ENCODE measurements at regions not wholly inside any gene's neighbourhood (a gene's known extent, or its start where the extent isn't known, plus 50 kb on each side); places are given as distances from the start of the nearest gene placed in this dataset.

DNA sequence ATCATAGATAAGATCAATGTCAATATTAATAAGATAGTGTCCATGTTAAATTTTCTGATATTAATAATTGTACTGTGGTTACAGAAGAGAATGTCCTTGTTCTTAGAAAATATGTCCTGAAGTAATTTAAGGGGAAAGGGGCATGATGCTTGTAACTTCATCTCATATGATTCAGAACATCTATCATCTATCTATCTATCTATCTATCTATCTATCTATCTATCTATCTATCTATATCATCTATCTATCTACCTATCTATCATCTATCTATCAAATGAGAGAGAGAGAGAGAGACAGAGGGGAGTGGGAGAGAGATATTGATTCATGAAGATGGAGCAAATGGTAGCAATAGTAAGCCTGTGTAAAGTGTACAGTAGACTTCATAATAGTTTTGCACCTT lies 124.8 kb upstream of the FAT1 start:
- intact Hi-C loops (cut with micrococcal nuclease) = no loop called here
- Mint-ChIP-seq H3K4me3 (no peak overlapping the region), H3K4me1 (no peaks in the 10 kb centered on the region), H3K9me3 (peaks cover 17% of the 10 kb centered on the region), H3K36me3 (ENCODE audit: low read depth) (no peaks in the 10 kb centered on the region), H3K27ac (no peak overlapping the region), H3K27me3 (no peaks in the 10 kb centered on the region)
- no peak for ATAC-seq (ENCODE audit: low read depth)
- TF ChIP-seq, protein P1, sequence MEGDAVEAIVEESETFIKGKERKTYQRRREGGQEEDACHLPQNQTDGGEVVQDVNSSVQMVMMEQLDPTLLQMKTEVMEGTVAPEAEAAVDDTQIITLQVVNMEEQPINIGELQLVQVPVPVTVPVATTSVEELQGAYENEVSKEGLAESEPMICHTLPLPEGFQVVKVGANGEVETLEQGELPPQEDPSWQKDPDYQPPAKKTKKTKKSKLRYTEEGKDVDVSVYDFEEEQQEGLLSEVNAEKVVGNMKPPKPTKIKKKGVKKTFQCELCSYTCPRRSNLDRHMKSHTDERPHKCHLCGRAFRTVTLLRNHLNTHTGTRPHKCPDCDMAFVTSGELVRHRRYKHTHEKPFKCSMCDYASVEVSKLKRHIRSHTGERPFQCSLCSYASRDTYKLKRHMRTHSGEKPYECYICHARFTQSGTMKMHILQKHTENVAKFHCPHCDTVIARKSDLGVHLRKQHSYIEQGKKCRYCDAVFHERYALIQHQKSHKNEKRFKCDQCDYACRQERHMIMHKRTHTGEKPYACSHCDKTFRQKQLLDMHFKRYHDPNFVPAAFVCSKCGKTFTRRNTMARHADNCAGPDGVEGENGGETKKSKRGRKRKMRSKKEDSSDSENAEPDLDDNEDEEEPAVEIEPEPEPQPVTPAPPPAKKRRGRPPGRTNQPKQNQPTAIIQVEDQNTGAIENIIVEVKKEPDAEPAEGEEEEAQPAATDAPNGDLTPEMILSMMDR (IDR thresholded peaks at IDR 0.05) = no peak
- no peak for DNase-seq
- ChIA-PET POLR2A (no interaction called here), CTCF (no interaction called here)

DNA sequence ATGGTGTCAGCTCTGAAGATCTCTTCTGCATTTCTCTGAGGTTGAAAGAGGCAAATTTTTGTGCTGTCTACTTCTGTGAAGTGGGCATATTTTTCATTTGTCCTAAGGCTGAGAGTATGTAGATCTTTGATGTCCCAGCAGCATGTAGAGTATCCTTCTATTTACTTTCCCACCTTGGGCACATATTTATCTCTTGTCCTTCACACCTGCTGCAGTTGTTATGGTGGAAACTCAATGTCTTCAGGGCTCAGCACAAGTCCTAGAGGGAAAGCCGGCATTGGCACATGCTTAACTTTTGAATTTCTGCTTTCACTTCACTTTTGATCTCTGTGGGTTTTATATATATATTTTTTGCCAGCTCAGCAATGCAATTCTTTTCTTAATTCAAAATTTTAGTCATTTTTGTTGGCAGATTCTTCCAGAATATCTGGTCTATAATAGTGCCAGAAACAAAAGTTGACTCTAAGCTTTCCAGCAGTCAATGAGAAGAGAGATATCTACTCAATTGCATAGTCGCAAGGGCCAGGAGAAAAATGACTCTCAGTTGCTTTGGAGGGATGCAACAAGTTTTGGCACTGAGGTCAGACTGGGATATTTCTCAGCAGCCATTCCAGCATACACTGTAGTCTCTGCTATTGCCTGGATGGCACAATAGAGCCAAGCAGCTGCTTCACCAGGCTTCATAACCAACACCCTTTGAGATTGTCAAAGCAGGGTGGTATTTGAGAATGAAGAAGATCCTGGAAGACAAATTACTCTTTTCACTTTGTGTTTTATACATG lies 127.8 kb upstream of the FAT1 start:
- no peak for DNase-seq
- H3K4me1 Mint-ChIP-seq = no peaks in the 10 kb centered on the region
- no peak overlapping the region for H3K27ac Mint-ChIP-seq
- CTCF ChIA-PET = no interaction called here
- no peaks in the 10 kb centered on the region for H3K36me3 Mint-ChIP-seq (ENCODE audit: low read depth)
- H3K4me3 Mint-ChIP-seq = no peak overlapping the region
- intact Hi-C loops (cut with micrococcal nuclease) = no loop called here
- TF ChIP-seq, protein P1 (IDR thresholded peaks at IDR 0.05) = no peak
- H3K9me3 Mint-ChIP-seq = peaks cover 12% of the 10 kb centered on the region
- POLR2A ChIA-PET = no interaction called here
- no peak for ATAC-seq (ENCODE audit: low read depth)
- no peaks in the 10 kb centered on the region for H3K27me3 Mint-ChIP-seq

DNA sequence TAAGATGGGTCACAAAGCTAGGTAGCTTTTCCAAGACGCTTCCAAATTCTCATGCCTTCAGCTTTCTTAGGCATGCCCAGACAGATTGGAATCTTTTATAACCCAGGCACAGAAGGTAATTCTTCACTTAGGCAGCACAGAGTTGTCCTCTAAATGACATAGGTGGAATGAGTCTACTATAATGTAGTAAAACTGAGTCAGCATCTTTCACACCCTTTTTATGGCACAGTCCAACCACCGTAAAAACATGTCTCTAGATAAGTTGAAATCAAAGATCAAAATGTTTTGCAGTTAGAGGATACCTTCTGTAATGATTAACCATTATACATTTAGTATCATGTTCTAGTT lies 128.4 kb upstream of the FAT1 start:
- no peaks in the 10 kb centered on the region for H3K27me3 Mint-ChIP-seq
- POLR2A ChIA-PET = no interaction called here
- TF ChIP-seq, protein P1 (IDR thresholded peaks at IDR 0.05) = no peak
- intact Hi-C loops (cut with micrococcal nuclease) = no loop called here
- no peaks in the 10 kb centered on the region for H3K4me1 Mint-ChIP-seq
- DNase-seq (no peak), ATAC-seq (ENCODE audit: low read depth) (no peak)
- CTCF ChIA-PET = no interaction called here
- peaks cover 9% of the 10 kb centered on the region for H3K9me3 Mint-ChIP-seq
- no peaks in the 10 kb centered on the region for H3K36me3 Mint-ChIP-seq (ENCODE audit: low read depth)
- no peak overlapping the region for H3K27ac Mint-ChIP-seq
- H3K4me3 Mint-ChIP-seq = no peak overlapping the region

DNA sequence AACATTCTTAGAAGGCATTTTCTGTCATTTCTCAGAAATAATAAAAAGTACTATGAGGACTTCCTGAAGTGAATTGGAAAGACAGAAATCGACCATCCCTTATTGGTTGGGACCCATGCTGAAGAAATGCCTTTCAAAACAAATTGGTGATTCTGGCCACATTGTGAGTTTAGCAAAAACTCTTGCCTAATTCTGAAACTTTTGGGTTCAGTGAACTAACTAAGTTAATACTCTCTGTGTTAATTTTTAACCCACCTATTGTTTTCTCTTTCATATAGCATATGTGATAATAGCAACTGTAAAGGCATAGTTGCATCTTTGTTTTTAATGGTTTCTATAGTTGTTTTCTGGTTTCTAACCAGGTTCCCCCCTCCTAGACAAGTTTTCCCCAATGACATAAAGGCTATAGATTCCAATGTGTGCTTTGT lies 129.3 kb upstream of the FAT1 start:
- DNase-seq (no peak), ATAC-seq (ENCODE audit: low read depth) (no peak)
- POLR2A ChIA-PET = no interaction called here
- H3K4me3 Mint-ChIP-seq = no peak overlapping the region
- CTCF ChIA-PET = no interaction called here
- no peaks in the 10 kb centered on the region for H3K36me3 Mint-ChIP-seq (ENCODE audit: low read depth)
- intact Hi-C loops (cut with micrococcal nuclease) = no loop called here
- H3K9me3 Mint-ChIP-seq = peaks cover 7% of the 10 kb centered on the region
- TF ChIP-seq, protein P1 (IDR thresholded peaks at IDR 0.05) = no peak
- no peaks in the 10 kb centered on the region for H3K4me1 Mint-ChIP-seq
- H3K27ac Mint-ChIP-seq = no peak overlapping the region
- H3K27me3 Mint-ChIP-seq = no peaks in the 10 kb centered on the region

DNA sequence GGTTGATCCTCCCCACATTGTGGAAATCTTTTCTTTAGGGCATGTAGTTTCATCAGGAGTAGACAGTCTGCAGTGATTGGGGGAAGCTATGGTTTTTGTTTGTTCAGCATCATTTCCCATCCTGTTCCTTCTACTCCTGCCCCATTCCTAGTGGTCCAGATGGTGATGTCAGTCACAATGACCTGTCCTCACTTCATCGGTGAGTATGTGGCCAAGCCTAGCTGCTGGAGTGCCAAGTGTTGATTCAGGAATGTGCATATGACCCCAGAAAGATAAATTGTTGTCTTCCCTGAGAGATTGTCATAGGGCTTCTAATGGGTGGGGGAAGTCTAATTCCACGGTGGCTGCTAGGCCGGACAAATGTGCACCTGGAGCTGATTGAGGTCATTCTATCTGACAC lies 130.6 kb upstream of the FAT1 start:
- intact Hi-C loops (cut with micrococcal nuclease) = no loop called here
- no peaks in the 10 kb centered on the region for H3K27me3 Mint-ChIP-seq
- CTCF ChIA-PET = no interaction called here

More for the DNA sequence above, 130.6 kb upstream of the FAT1 start:
- TF ChIP-seq, protein P1 (IDR thresholded peaks at IDR 0.05) = no peak
- H3K4me3 Mint-ChIP-seq = no peak overlapping the region
- H3K4me1 Mint-ChIP-seq = no peaks in the 10 kb centered on the region
- no peak for DNase-seq
- no peak overlapping the region for H3K27ac Mint-ChIP-seq
- POLR2A ChIA-PET = no interaction called here
- no peaks in the 10 kb centered on the region for H3K36me3 Mint-ChIP-seq (ENCODE audit: low read depth)
- peaks cover 7% of the 10 kb centered on the region for H3K9me3 Mint-ChIP-seq
- ATAC-seq (ENCODE audit: low read depth) = no peak
